Thyroid gland (tissue), 4 donors: ENCODE measurements at regions not wholly inside any gene's neighbourhood (a gene's known extent, or its start where the extent isn't known, plus 50 kb on each side); places are given as distances from the start of the nearest gene placed in this dataset.
"Not testable (repeated sequence)": the region's sequence is repeated elsewhere in the genome, so short reads cannot be mapped to it uniquely, and the experiment has no call there.

Experiments
- DNase-seq, 2 donors: peaks; one replicate each; pipeline ENCODE4 v3.0.0-alpha.2; 2019
- H3K27ac ChIP-seq, 3 donors: fragments of 200-600 bp; sonication (generic); 1 replicate in 2 of 3; 2 replicates in 1 of 3; pipeline ENCODE4 v1.5.1; 2016 to 2019; ENCODE audit warnings: mild to moderate bottlenecking in 1 of 3, moderate library complexity in 1 of 3
- H3K27me3 ChIP-seq: fragments of 200-600 bp; sonication (generic); one replicate; pipeline ENCODE4 v1.5.1; 2019
- H3K36me3 ChIP-seq, 2 donors: fragments of 200-600 bp; sonication (generic); one replicate each; pipeline ENCODE4 v1.5.1; 2016 to 2019
- H3K4me1 ChIP-seq, 2 donors: fragments of 200-600 bp; sonication (generic); one replicate each; pipeline ENCODE4 v1.5.1; 2017 to 2019
- H3K4me3 ChIP-seq, 3 donors: fragments of 200-600 bp; sonication (generic); replicated peaks in 1 of 3; 1 replicate in 2 of 3; 2 replicates in 1 of 3; pipeline ENCODE4 v1.5.1; 2016; ENCODE audit warnings: mild to moderate bottlenecking in 1 of 3
- H3K9me3 ChIP-seq: fragments of 200-600 bp; sonication (generic); one replicate; pipeline ENCODE4 v1.5.1; 2017
- CTCF ChIP-seq, 6 experiments: fragments of 200-600 bp in 3 of 6; fragments of 450-650 bp in 3 of 6; sonication (generic) in 3 of 6; IDR thresholded peaks; one replicate each; pipeline ENCODE4 v1.5.1; 2016 to 2019; ENCODE audit warnings: antibody characterized with exemption in 6 of 6, mild to moderate bottlenecking in 2 of 6, inconsistent platforms in 1 of 6, moderate library complexity in 1 of 6
- POLR2A ChIP-seq, 2 donors: fragments of 450-650 bp; IDR thresholded peaks; one replicate each; pipeline ENCODE4 v1.6.1; 2017; ENCODE audit warnings: antibody characterized with exemption in 2 of 2, mild to moderate bottlenecking in 2 of 2, moderate library complexity in 1 of 2
- WGBS, 2 donors: methylation state at CpG; one replicate each; pipeline ENCODE4 v1.1.5; 2017; 5-methylcytosine and 5-hydroxymethylcytosine counted together
- intact Hi-C: fragments of 100-400 bp; cut with DNase I; formaldehyde crosslinking; loops from one replicate; pipeline ENCODE4 v1.15.1; 2023

GRCh38 chr1:73671530-73671929, 526.4 kb downstream of the LRRIQ3 start:
- TF ChIP-seq CTCF (IDR thresholded peaks at IDR 0.05) (no peak), POLR2A (IDR thresholded peaks at IDR 0.05) (no peak)
- no peak overlapping the region for H3K4me3 ChIP-seq
- H3K36me3 ChIP-seq: no peaks in the 10 kb centered on the region
- H3K4me1 ChIP-seq: peaks cover 7 to 9% of the 10 kb centered on the region in 2 donors
- no peak overlapping the region for H3K27ac ChIP-seq
- no peak for DNase-seq
- no peaks in the 10 kb centered on the region for H3K9me3 ChIP-seq
- intact Hi-C loops: no loop called here
- 80 to 94% methylated on average over 1 of the region's 1 CpG for WGBS, 2 donors
- H3K27me3 ChIP-seq: no peaks in the 10 kb centered on the region

GRCh38 chr1:73667959-73668358, 530.0 kb downstream of the LRRIQ3 start:
- DNase-seq, H3K4me1 ChIP-seq, H3K27me3 ChIP-seq, H3K9me3 ChIP-seq, H3K4me3 ChIP-seq, intact Hi-C loops, H3K36me3 ChIP-seq, H3K27ac ChIP-seq: not testable (repeated sequence)
- WGBS, 2 donors: 80 to 90% methylated on average over 2 to 4 of the region's 4 CpGs

- no peak for DNase-seq
- TF ChIP-seq POLR2A (IDR thresholded peaks at IDR 0.05): no peak
- H3K27ac ChIP-seq: no peak overlapping the region
- H3K27me3 ChIP-seq: no peaks in the 10 kb centered on the region
- no peaks in the 10 kb centered on the region for H3K4me1 ChIP-seq
- H3K36me3 ChIP-seq: no peaks in the 10 kb centered on the region
- H3K9me3 ChIP-seq: no peaks in the 10 kb centered on the region
- H3K4me3 ChIP-seq: no peak overlapping the region
- 91 to 95% methylated on average over 2 of the region's 2 CpGs for WGBS, 2 donors
- intact Hi-C loops: no loop called here
Observed at GRCh38 chr1:73662526-73662925, 535.5 kb downstream of the LRRIQ3 start.

- Histone ChIP-seq H3K4me1 (no peaks in the 10 kb centered on the region), H3K4me3 (no peak overlapping the region), H3K36me3 (no peaks in the 10 kb centered on the region), H3K27ac (no peak overlapping the region), H3K9me3 (no peaks in the 10 kb centered on the region), H3K27me3 (no peaks in the 10 kb centered on the region)
- WGBS, 2 donors: 81 to 84% methylated on average over 2 of the region's 2 CpGs
- TF ChIP-seq POLR2A (IDR thresholded peaks at IDR 0.05) (no peak), CTCF (IDR thresholded peaks at IDR 0.05) (no peak)
- intact Hi-C loops: no loop called here
- DNase-seq: no peak
Observed at GRCh38 chr1:73659136-73659535, 538.8 kb downstream of the LRRIQ3 start.

- H3K36me3 ChIP-seq: no peaks in the 10 kb centered on the region
- H3K4me3 ChIP-seq: no peak overlapping the region
- intact Hi-C loops: no loop called here
- no peak overlapping the region for H3K27ac ChIP-seq
- no peak for DNase-seq
- no peaks in the 10 kb centered on the region for H3K9me3 ChIP-seq
- H3K27me3 ChIP-seq: no peaks in the 10 kb centered on the region
- H3K4me1 ChIP-seq: no peaks in the 10 kb centered on the region
- no peak for TF ChIP-seq POLR2A (IDR thresholded peaks at IDR 0.05)
- TF ChIP-seq CTCF (IDR thresholded peaks at IDR 0.05): no peak
Observed at GRCh38 chr1:73654714-73655113, 543.3 kb downstream of the LRRIQ3 start.

- Histone ChIP-seq H3K27ac (no peak overlapping the region), H3K36me3 (no peaks in the 10 kb centered on the region), H3K4me1 (no peaks in the 10 kb centered on the region), H3K27me3 (no peaks in the 10 kb centered on the region), H3K9me3 (no peaks in the 10 kb centered on the region), H3K4me3 (no peak overlapping the region)
- TF ChIP-seq POLR2A (IDR thresholded peaks at IDR 0.05) (no peak), CTCF (IDR thresholded peaks at IDR 0.05) (no peak)
- intact Hi-C loops: no loop called here
- DNase-seq: no peak
Observed at GRCh38 chr1:73644198-73644597, 553.8 kb downstream of the LRRIQ3 start.
